ACC112 (cell line): ENCODE measurements at regions not wholly inside any gene's neighbourhood (a gene's known extent, or its start where the extent isn't known, plus 50 kb on each side); places are given as distances from the start of the nearest gene placed in this dataset.

Experiments
- H2AFZ ChIP-seq: fragments of 200-600 bp; sonication (generic); one replicate; pipeline ENCODE4 v1.6.0; 2017; ENCODE audit warnings: antibody characterized with exemption, low read length; ENCODE audit not compliant: unreplicated experiment
- H3K27ac ChIP-seq: fragments of 200-600 bp; sonication (generic); 2 replicates; pipeline ENCODE4 v1.5.1; 2014; ENCODE audit warnings: low read depth, mild to moderate bottlenecking, antibody characterized with exemption, low read length, moderate library complexity
- H3K27me3 ChIP-seq: fragments of 200-600 bp; sonication (generic); 2 replicates; pipeline ENCODE4 v1.6.1; 2014; ENCODE audit warnings: mild to moderate bottlenecking, antibody characterized with exemption, low read length, moderate library complexity, mixed read lengths; ENCODE audit not compliant: insufficient read depth
- H3K36me3 ChIP-seq: fragments of 200-600 bp; sonication (generic); 2 replicates; pipeline ENCODE4 v1.6.1; 2016; ENCODE audit warnings: mild to moderate bottlenecking, antibody characterized with exemption, low read length, moderate library complexity, mixed read lengths; ENCODE audit not compliant: insufficient read depth
- H3K4me1 ChIP-seq: fragments of 200-600 bp; sonication (generic); one replicate; pipeline ENCODE4 v1.6.1; 2016; ENCODE audit warnings: low read length, mixed read lengths; ENCODE audit not compliant: insufficient read depth, unreplicated experiment, control insufficient read depth
- H3K4me3 ChIP-seq: fragments of 200-600 bp; sonication (generic); 2 replicates; pipeline ENCODE4 v1.5.1; 2014; ENCODE audit warnings: mild to moderate bottlenecking, low read depth, low read length
- H3K79me2 ChIP-seq: fragments of 200-600 bp; sonication (generic); one replicate; pipeline ENCODE4 v1.6.0; 2016; ENCODE audit warnings: low read length; ENCODE audit not compliant: control insufficient read depth, unreplicated experiment, insufficient read depth

GRCh38 chr9:118751077-118751847 lies 618.0 kb downstream of the BRINP1 start:
- no peaks in the 10 kb centered on the region for H3K36me3 ChIP-seq
- H3K27ac ChIP-seq = no peak overlapping the region

GRCh38 chr9:118751848-118752223 lies 617.4 kb downstream of the BRINP1 start:
- no peaks in the 10 kb centered on the region for H3K79me2 ChIP-seq
- no peaks in the 10 kb centered on the region for H3K27me3 ChIP-seq
- no peak overlapping the region for H2AFZ ChIP-seq
- H3K4me3 ChIP-seq = no peak overlapping the region
- no peaks in the 10 kb centered on the region for H3K36me3 ChIP-seq
- H3K27ac ChIP-seq = no peak overlapping the region
- H3K4me1 ChIP-seq = no peaks in the 10 kb centered on the region

More at GRCh38 chr9:118751077-118751847, 618.0 kb downstream of the BRINP1 start:
- Histone ChIP-seq H3K79me2 (no peaks in the 10 kb centered on the region), H3K27me3 (no peaks in the 10 kb centered on the region), H2AFZ (no peak overlapping the region), H3K4me1 (no peaks in the 10 kb centered on the region), H3K4me3 (no peak overlapping the region)

- H3K27ac ChIP-seq = no peak overlapping the region
- no peaks in the 10 kb centered on the region for H3K27me3 ChIP-seq
- H3K79me2 ChIP-seq = no peaks in the 10 kb centered on the region
- no peak overlapping the region for H3K4me3 ChIP-seq
- H3K4me1 ChIP-seq = no peaks in the 10 kb centered on the region
- H2AFZ ChIP-seq = no peak overlapping the region
- no peaks in the 10 kb centered on the region for H3K36me3 ChIP-seq
Measured at GRCh38 chr9:118761016-118761790, 608.0 kb downstream of the BRINP1 start.

- Histone ChIP-seq H2AFZ (no peak overlapping the region), H3K27ac (no peak overlapping the region), H3K27me3 (no peaks in the 10 kb centered on the region), H3K4me3 (no peak overlapping the region), H3K36me3 (no peaks in the 10 kb centered on the region), H3K4me1 (no peaks in the 10 kb centered on the region), H3K79me2 (no peaks in the 10 kb centered on the region)
Measured at GRCh38 chr9:118767571-118767970, 601.7 kb downstream of the BRINP1 start.

- no peaks in the 10 kb centered on the region for H3K36me3 ChIP-seq
- no peaks in the 10 kb centered on the region for H3K27me3 ChIP-seq
- H3K4me3 ChIP-seq = no peak overlapping the region
- no peak overlapping the region for H2AFZ ChIP-seq
- H3K4me1 ChIP-seq = no peaks in the 10 kb centered on the region
- no peaks in the 10 kb centered on the region for H3K79me2 ChIP-seq
- no peak overlapping the region for H3K27ac ChIP-seq
Measured at GRCh38 chr9:118782790-118783463, 586.3 kb downstream of the BRINP1 start.

- Histone ChIP-seq H3K27ac (no peak overlapping the region), H3K36me3 (no peaks in the 10 kb centered on the region), H2AFZ (no peak overlapping the region), H3K4me3 (no peak overlapping the region), H3K79me2 (no peaks in the 10 kb centered on the region), H3K4me1 (no peaks in the 10 kb centered on the region), H3K27me3 (no peaks in the 10 kb centered on the region)
Measured at GRCh38 chr9:118784033-118784432, 585.2 kb downstream of the BRINP1 start.

- Histone ChIP-seq H3K36me3 (no peaks in the 10 kb centered on the region), H3K27me3 (no peaks in the 10 kb centered on the region), H3K27ac (no peak overlapping the region), H3K79me2 (no peaks in the 10 kb centered on the region), H2AFZ (no peak overlapping the region), H3K4me3 (no peak overlapping the region), H3K4me1 (no peaks in the 10 kb centered on the region)
Measured at GRCh38 chr9:118785456-118785855, 583.8 kb downstream of the BRINP1 start.

- H3K27ac ChIP-seq = no peak overlapping the region
- H3K4me3 ChIP-seq = no peak overlapping the region
- H2AFZ ChIP-seq = no peak overlapping the region
- H3K79me2 ChIP-seq = no peaks in the 10 kb centered on the region
- no peaks in the 10 kb centered on the region for H3K27me3 ChIP-seq
- no peaks in the 10 kb centered on the region for H3K36me3 ChIP-seq
- no peaks in the 10 kb centered on the region for H3K4me1 ChIP-seq
Measured at GRCh38 chr9:118786877-118787276, 582.4 kb downstream of the BRINP1 start.

GRCh38 chr9:118809160-118809625 lies 560.0 kb downstream of the BRINP1 start:
- Histone ChIP-seq H3K27me3 (no peaks in the 10 kb centered on the region), H3K79me2 (no peaks in the 10 kb centered on the region), H3K36me3 (no peaks in the 10 kb centered on the region), H3K27ac (no peak overlapping the region), H3K4me3 (no peak overlapping the region), H3K4me1 (no peaks in the 10 kb centered on the region), H2AFZ (no peak overlapping the region)

- H3K79me2 ChIP-seq = no peaks in the 10 kb centered on the region
- no peak overlapping the region for H3K4me3 ChIP-seq
- H2AFZ ChIP-seq = no peak overlapping the region
- no peaks in the 10 kb centered on the region for H3K36me3 ChIP-seq
- no peaks in the 10 kb centered on the region for H3K27me3 ChIP-seq
- no peaks in the 10 kb centered on the region for H3K4me1 ChIP-seq
- no peak overlapping the region for H3K27ac ChIP-seq
Measured at GRCh38 chr9:118829334-118829733, 539.9 kb downstream of the BRINP1 start.
